Skeletal muscle satellite cell (primary cell): ENCODE measurements at regions not wholly inside any gene's neighbourhood (a gene's known extent, or its start where the extent isn't known, plus 50 kb on each side); places are given as distances from the start of the nearest gene placed in this dataset.
"Not testable (repeated sequence)": the region's sequence is repeated elsewhere in the genome, so short reads cannot be mapped to it uniquely, and the experiment has no call there.

Source experiments
- H3K27me3 ChIP-seq: 2 replicates; pipeline ENCODE4 v1.7.0; 2013; ENCODE audit warnings: low read length; ENCODE audit not compliant: control insufficient read depth, insufficient read depth
- H3K36me3 ChIP-seq: 2 replicates; pipeline ENCODE4 v1.7.0; 2013; ENCODE audit warnings: mild to moderate bottlenecking, control low read depth, low read length; ENCODE audit not compliant: insufficient read depth
- H3K4me1 ChIP-seq: 2 replicates; pipeline ENCODE4 v1.7.0; 2013; ENCODE audit warnings: low read length; ENCODE audit not compliant: control insufficient read depth, insufficient read depth
- H3K4me2 ChIP-seq: 2 replicates; pipeline ENCODE4 v1.7.0; 2013; ENCODE audit warnings: mild to moderate bottlenecking, low read length
- H3K4me3 ChIP-seq: 2 replicates; pipeline ENCODE4 v1.7.0; 2013; ENCODE audit warnings: low read length
- H3K9ac ChIP-seq: 2 replicates; pipeline ENCODE4 v1.7.0; 2013; ENCODE audit warnings: mild to moderate bottlenecking, low read depth, low read length, moderate library complexity
- H3K9me3 ChIP-seq: replicated peaks from 2 replicates; pipeline ENCODE4 v1.7.0; 2013; ENCODE audit warnings: mild to moderate bottlenecking, control low read depth, low read length

GRCh38 chr2:12549641-12550040, 167.1 kb upstream of the TRIB2 start:
- Histone ChIP-seq H3K4me2 (peak overlapping the region; percentile 19), H3K4me1 (peaks cover 17% of the 10 kb centered on the region), H3K27me3 (no peaks in the 10 kb centered on the region), H3K36me3 (no peaks in the 10 kb centered on the region), H3K9ac (no peak overlapping the region), H3K9me3 (no peaks in the 10 kb centered on the region), H3K4me3 (no peak overlapping the region)

GRCh38 chr2:12552092-12552491, 164.6 kb upstream of the TRIB2 start:
- peaks cover 40% of the 10 kb centered on the region for H3K4me1 ChIP-seq
- no peaks in the 10 kb centered on the region for H3K9me3 ChIP-seq
- no peaks in the 10 kb centered on the region for H3K27me3 ChIP-seq
- H3K36me3 ChIP-seq, result no peaks in the 10 kb centered on the region
- H3K9ac ChIP-seq, result no peak overlapping the region
- H3K4me3 ChIP-seq, result no peak overlapping the region
- H3K4me2 ChIP-seq, result no peak overlapping the region

GRCh38 chr2:12554224-12555011, 162.3 kb upstream of the TRIB2 start:
- H3K27me3 ChIP-seq, result no peaks in the 10 kb centered on the region
- H3K36me3 ChIP-seq, result no peaks in the 10 kb centered on the region
- no peaks in the 10 kb centered on the region for H3K9me3 ChIP-seq
- H3K4me1 ChIP-seq, result peaks cover 34% of the 10 kb centered on the region
- peak overlapping the region; percentile 30 for H3K4me2 ChIP-seq
- no peak overlapping the region for H3K9ac ChIP-seq
- no peak overlapping the region for H3K4me3 ChIP-seq

- no peak overlapping the region for H3K4me3 ChIP-seq
- H3K4me2 ChIP-seq, result peak overlapping the region; percentile 57
- no peaks in the 10 kb centered on the region for H3K27me3 ChIP-seq
- no peak overlapping the region for H3K9ac ChIP-seq
- no peaks in the 10 kb centered on the region for H3K9me3 ChIP-seq
- H3K4me1 ChIP-seq, result peaks cover 27% of the 10 kb centered on the region
- no peaks in the 10 kb centered on the region for H3K36me3 ChIP-seq
These were observed 161.6 kb upstream of the TRIB2 start for GRCh38 chr2:12555012-12555645.

- H3K4me1 ChIP-seq, result peaks cover 27% of the 10 kb centered on the region
- no peaks in the 10 kb centered on the region for H3K36me3 ChIP-seq
- H3K4me3 ChIP-seq, result no peak overlapping the region
- no peaks in the 10 kb centered on the region for H3K27me3 ChIP-seq
- H3K9ac ChIP-seq, result no peak overlapping the region
- H3K9me3 ChIP-seq, result no peaks in the 10 kb centered on the region
- H3K4me2 ChIP-seq, result peak overlapping the region; percentile 10
These were observed 160.0 kb upstream of the TRIB2 start for GRCh38 chr2:12556762-12557161.

- Histone ChIP-seq H3K27me3 (no peaks in the 10 kb centered on the region), H3K9ac (no peak overlapping the region), H3K4me1 (peaks cover 27% of the 10 kb centered on the region), H3K4me2 (no peak overlapping the region), H3K36me3 (no peaks in the 10 kb centered on the region), H3K4me3 (no peak overlapping the region), H3K9me3 (no peaks in the 10 kb centered on the region)
These were observed 159.0 kb upstream of the TRIB2 start for GRCh38 chr2:12557688-12558087.

- Histone ChIP-seq H3K9me3 (no peaks in the 10 kb centered on the region), H3K4me1 (peaks cover 27% of the 10 kb centered on the region), H3K9ac (no peak overlapping the region), H3K36me3 (no peaks in the 10 kb centered on the region), H3K4me2 (no peak overlapping the region), H3K4me3 (no peak overlapping the region), H3K27me3 (no peaks in the 10 kb centered on the region)
These were observed 158.2 kb upstream of the TRIB2 start for GRCh38 chr2:12558519-12558918.

GRCh38 chr2:12560618-12561017, 156.1 kb upstream of the TRIB2 start:
- Histone ChIP-seq H3K4me3 (no peak overlapping the region), H3K9ac (no peak overlapping the region), H3K9me3 (no peaks in the 10 kb centered on the region), H3K4me2 (no peak overlapping the region), H3K36me3 (no peaks in the 10 kb centered on the region), H3K27me3 (no peaks in the 10 kb centered on the region), H3K4me1 (peaks cover 15% of the 10 kb centered on the region)

- no peaks in the 10 kb centered on the region for H3K9me3 ChIP-seq
- H3K4me3 ChIP-seq, result no peak overlapping the region
- no peaks in the 10 kb centered on the region for H3K36me3 ChIP-seq
- H3K9ac ChIP-seq, result no peak overlapping the region
- H3K4me1 ChIP-seq, result no peaks in the 10 kb centered on the region
- H3K4me2 ChIP-seq, result no peak overlapping the region
- no peaks in the 10 kb centered on the region for H3K27me3 ChIP-seq
These were observed 149.3 kb upstream of the TRIB2 start for GRCh38 chr2:12567411-12567810.

- not testable (repeated sequence) for H3K9ac ChIP-seq, H3K4me1 ChIP-seq, H3K36me3 ChIP-seq, H3K9me3 ChIP-seq, H3K4me3 ChIP-seq, H3K4me2 ChIP-seq, H3K27me3 ChIP-seq
These were observed 147.2 kb upstream of the TRIB2 start for GRCh38 chr2:12569510-12569909.

GRCh38 chr2:12569929-12570328, 146.8 kb upstream of the TRIB2 start:
- H3K27me3 ChIP-seq, H3K9ac ChIP-seq, H3K4me2 ChIP-seq, H3K9me3 ChIP-seq, H3K4me1 ChIP-seq, H3K4me3 ChIP-seq, H3K36me3 ChIP-seq: not testable (repeated sequence)

GRCh38 chr2:12577091-12577490, 139.6 kb upstream of the TRIB2 start:
- no peak overlapping the region for H3K4me3 ChIP-seq
- H3K27me3 ChIP-seq, result no peaks in the 10 kb centered on the region
- no peaks in the 10 kb centered on the region for H3K4me1 ChIP-seq
- H3K9ac ChIP-seq, result no peak overlapping the region
- no peaks in the 10 kb centered on the region for H3K36me3 ChIP-seq
- H3K9me3 ChIP-seq, result no peaks in the 10 kb centered on the region
- no peak overlapping the region for H3K4me2 ChIP-seq
